Activated CD8-positive, alpha-beta memory T cell treated with anti-CD3 and anti-CD28 coated beads for 1 hour (primary cell): ENCODE measurements at regions not wholly inside any gene's neighbourhood (a gene's known extent, or its start where the extent isn't known, plus 50 kb on each side); places are given as distances from the start of the nearest gene placed in this dataset.
"Not testable (repeated sequence)": the region's sequence is repeated elsewhere in the genome, so short reads cannot be mapped to it uniquely, and the experiment has no call there.

Experiments
- DNase-seq, 2 donors: peaks; one replicate each; pipeline ENCODE4 v3.0.0-alpha.2; 2020; ENCODE audit warnings: low read depth in 1 of 2; ENCODE audit errors: extremely low read depth in 1 of 2

GRCh38 chr13:39931505-39931904, 276.0 kb downstream of the COG6 start:
- no peak for DNase-seq

- DNase-seq, result not testable (repeated sequence)
Measured at GRCh38 chr13:39932514-39932913, 277.1 kb downstream of the COG6 start.

GRCh38 chr13:39935155-39935554, 279.7 kb downstream of the COG6 start:
- no peak for DNase-seq

GRCh38 chr13:39938596-39938995, 283.1 kb downstream of the COG6 start:
- no peak for DNase-seq

GRCh38 chr13:39941236-39941635, 285.8 kb downstream of the COG6 start:
- DNase-seq, result no peak

GRCh38 chr13:39941911-39942551, 286.6 kb downstream of the COG6 start:
- DNase-seq, result no peak

- peak; percentile 33 to 61 for DNase-seq
Measured at GRCh38 chr13:39942552-39943273, 287.3 kb downstream of the COG6 start.

GRCh38 chr13:39943711-39944110, 288.2 kb downstream of the COG6 start:
- DNase-seq, result no peak

GRCh38 chr13:39945226-39945625, 289.8 kb downstream of the COG6 start:
- DNase-seq, result no peak

- DNase-seq, result no peak
Measured at GRCh38 chr13:39946769-39947168, 291.3 kb downstream of the COG6 start.

- no peak for DNase-seq
Measured at GRCh38 chr13:39951301-39951700, 295.8 kb downstream of the COG6 start.

GRCh38 chr13:39952249-39953233, 297.1 kb downstream of the COG6 start:
- DNase-seq, result no peak

- no peak for DNase-seq
Measured at GRCh38 chr13:39954476-39954875, 299.0 kb downstream of the COG6 start.

GRCh38 chr13:39955560-39955959, 300.1 kb downstream of the COG6 start:
- DNase-seq, result no peak

GRCh38 chr13:39956036-39956435, 300.6 kb downstream of the COG6 start:
- no peak for DNase-seq

- no peak for DNase-seq
Measured at GRCh38 chr13:39957868-39958677, 302.6 kb downstream of the COG6 start.

- no peak for DNase-seq
Measured at GRCh38 chr13:39959497-39960144, 304.2 kb downstream of the COG6 start.

- DNase-seq, result no peak
Measured at GRCh38 chr13:39960191-39960590, 304.7 kb downstream of the COG6 start.

- no peak for DNase-seq
Measured at GRCh38 chr13:39961036-39961435, 305.6 kb downstream of the COG6 start.

- no peak for DNase-seq
Measured at GRCh38 chr13:39963612-39964011, 308.1 kb downstream of the COG6 start.
